ENCODE measurements at regions not wholly inside any gene's neighbourhood (a gene's known extent, or its start where the extent isn't known, plus 50 kb on each side); places are given as distances from the start of the nearest gene placed in this dataset.

DNA sequence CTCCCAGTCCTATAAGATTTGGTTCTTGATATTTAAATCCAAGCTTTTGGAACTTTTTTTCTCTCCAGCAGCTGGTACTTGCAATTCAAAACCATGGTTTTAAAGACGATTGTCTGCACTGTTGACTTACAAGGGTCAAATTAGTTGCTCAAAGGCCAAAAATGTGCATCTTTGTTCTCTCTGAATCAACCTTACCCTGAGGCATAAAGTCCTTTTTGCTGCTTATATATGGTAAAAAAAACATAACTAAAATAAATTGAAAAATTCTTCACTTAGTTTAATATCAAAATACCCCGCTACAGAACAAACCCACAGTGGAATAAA, 592.7 kb downstream of the XIRP2 start:
- no peak for DNase-seq (ENCODE audit: low read depth)
- no peak for TF ChIP-seq CTCF (conservative IDR thresholded peaks at IDR 0.05; ENCODE audit: low read depth, low read length)
- H3K4me3 ChIP-seq (ENCODE audit: low read depth, low read length): peak overlapping the region; percentile 30

DNA sequence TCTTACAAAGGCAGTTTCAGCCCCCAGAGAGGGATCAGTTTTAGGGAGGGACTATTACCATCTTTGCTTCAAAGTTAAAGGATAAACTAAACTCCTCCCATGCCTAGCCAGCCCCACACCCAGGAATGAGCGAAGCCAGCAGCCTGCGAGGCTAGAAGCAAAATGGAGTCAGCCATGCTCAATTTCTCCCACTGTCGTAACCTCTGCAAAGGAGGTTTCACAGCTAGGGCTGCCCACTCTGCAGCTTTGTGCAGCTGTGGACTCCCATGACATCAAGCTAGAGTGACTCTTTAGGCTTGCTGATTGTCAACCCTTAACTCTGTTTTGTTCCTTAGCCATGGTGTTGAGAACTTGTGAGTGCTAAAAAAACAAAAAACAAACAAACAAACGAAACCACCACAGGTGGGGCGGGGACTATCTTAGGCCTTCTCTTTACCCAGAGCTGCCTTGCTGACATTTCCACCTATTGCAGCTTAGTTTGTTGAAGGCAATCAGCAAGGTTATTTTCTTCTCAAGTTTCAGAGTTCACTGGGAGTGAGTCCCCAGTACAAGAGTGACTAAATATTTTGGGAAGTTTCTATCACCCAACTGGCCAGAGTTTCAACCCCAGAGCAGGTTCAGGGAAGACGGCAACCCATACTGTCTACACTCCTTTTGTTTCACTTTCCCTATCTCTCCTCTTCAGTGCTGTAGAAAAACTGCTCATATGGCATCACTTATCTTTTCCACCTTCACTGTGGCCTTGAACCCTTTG, 592.1 kb downstream of the XIRP2 start:
- TF ChIP-seq CTCF (conservative IDR thresholded peaks at IDR 0.05; ENCODE audit: low read depth, low read length): no peak
- DNase-seq (ENCODE audit: low read depth): peak; percentile 36
- peak overlapping the region; percentile 30 for H3K4me3 ChIP-seq (ENCODE audit: low read depth, low read length)

DNA sequence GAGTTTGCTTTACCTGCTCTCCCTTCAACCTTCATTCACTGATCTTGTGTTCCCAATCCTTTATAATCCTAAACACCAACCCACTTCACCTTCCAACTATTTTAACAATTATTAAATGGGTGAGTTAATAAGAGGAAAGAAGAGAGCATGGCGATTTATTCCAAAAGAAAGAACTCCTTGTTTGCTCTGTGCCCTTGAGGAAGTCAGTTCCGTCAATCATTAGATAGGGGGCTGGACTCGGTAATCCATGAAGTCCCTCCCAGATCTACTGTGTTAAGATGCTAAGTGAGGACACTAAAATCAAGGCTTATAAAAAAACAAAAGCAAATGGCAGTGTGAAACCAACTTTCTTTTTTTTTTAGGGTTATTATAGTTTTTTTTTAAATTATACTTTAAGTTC, 589.9 kb downstream of the XIRP2 start:
- no peak for DNase-seq (ENCODE audit: low read depth)
- no peak for TF ChIP-seq CTCF (conservative IDR thresholded peaks at IDR 0.05; ENCODE audit: low read depth, low read length)
- H3K4me3 ChIP-seq (ENCODE audit: low read depth, low read length): no peak overlapping the region

DNA sequence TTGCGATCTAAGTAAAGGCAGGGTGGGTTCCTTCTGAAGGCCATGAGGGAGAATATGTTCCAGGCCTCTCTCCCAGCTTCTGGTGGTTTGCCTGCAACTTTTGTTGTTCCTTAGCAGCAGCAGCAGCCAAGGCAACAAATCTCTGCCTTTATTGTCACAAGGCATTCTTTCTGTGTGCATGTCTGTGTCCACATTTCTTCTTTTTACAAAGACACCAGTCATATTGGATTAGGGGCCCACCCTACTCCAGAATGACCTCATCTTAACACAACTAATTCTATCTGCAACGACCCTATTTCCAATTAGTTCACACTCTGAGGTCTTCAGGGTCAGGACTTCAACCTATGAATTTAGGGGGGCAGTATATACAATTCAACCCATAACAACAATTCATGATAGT, 587.5 kb downstream of the XIRP2 start:
- DNase-seq (ENCODE audit: low read depth): no peak
- TF ChIP-seq CTCF (conservative IDR thresholded peaks at IDR 0.05; ENCODE audit: low read depth, low read length): no peak
- H3K4me3 ChIP-seq (ENCODE audit: low read depth, low read length): no peak overlapping the region

DNA sequence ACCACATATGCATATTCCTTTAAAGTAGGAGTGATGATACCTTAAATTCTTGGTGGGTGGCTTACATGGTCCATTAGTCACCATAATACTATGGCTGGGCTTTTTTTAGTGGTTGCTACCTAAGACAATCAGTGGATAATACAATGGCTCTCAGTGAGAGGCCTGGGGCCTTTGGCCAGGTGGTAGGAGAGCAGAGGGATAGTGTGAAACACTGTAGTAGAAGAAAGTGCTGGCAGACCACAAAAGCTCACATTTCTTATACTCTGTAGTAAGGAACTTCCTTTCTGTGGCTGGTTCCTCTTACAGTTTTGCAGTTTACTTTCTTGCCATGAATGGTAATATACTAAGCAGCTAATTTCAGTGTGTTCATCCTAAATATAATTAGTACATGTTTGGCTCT, 583.5 kb downstream of the XIRP2 start:
- no peak for TF ChIP-seq CTCF (conservative IDR thresholded peaks at IDR 0.05; ENCODE audit: low read depth, low read length)
- H3K4me3 ChIP-seq (ENCODE audit: low read depth, low read length): no peak overlapping the region
- no peak for DNase-seq (ENCODE audit: low read depth)

DNA sequence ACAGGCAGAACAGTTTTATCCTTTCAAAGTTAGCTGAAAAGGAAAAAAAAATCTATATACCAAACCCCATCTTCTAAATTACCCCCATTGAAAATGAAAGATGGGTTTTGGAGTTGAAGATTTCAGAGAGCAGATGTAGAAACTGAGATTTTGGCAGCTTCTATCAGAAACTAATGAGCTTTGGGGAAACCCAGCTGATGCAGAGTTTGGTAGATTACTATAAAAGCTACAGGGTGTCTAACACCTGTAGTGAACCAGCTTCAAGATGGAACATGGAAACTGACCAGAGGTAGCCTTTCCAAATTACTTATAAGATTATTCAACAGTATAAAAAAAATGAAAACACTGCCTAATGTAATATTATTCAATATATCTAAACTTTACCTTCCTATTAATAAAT, 583.1 kb downstream of the XIRP2 start:
- DNase-seq (ENCODE audit: low read depth): no peak
- no peak overlapping the region for H3K4me3 ChIP-seq (ENCODE audit: low read depth, low read length)
- TF ChIP-seq CTCF (conservative IDR thresholded peaks at IDR 0.05; ENCODE audit: low read depth, low read length): no peak

GRCh38 chr2:167462379-167462778, 574.1 kb downstream of the XIRP2 start:
- no peak for DNase-seq (ENCODE audit: low read depth)
- TF ChIP-seq CTCF (conservative IDR thresholded peaks at IDR 0.05; ENCODE audit: low read depth, low read length): no peak
- H3K4me3 ChIP-seq (ENCODE audit: low read depth, low read length): no peak overlapping the region
